H9 (cell line): ENCODE measurements at regions not wholly inside any gene's neighbourhood (a gene's known extent, or its start where the extent isn't known, plus 50 kb on each side); places are given as distances from the start of the nearest gene placed in this dataset.

ENCODE experiments used
- DNase-seq: peaks from one replicate; pipeline ENCODE4 v3.0.0-alpha.2; 2017
- H2AFZ ChIP-seq: one replicate; pipeline ENCODE4 v1.6.1; 2013; ENCODE audit warnings: mild to moderate bottlenecking, low read length, control low read depth, moderate library complexity
- H2AK5ac ChIP-seq: 2 replicates; pipeline ENCODE4 v1.6.1; 2013; ENCODE audit warnings: low read length, control low read depth, mixed read lengths; ENCODE audit not compliant: insufficient read length
- H2BK120ac ChIP-seq: one replicate; pipeline ENCODE4 v1.6.1; 2013; ENCODE audit warnings: low read depth, mild to moderate bottlenecking, low read length, control low read depth, inconsistent platforms; ENCODE audit not compliant: poor library complexity, severe bottlenecking
- H2BK12ac ChIP-seq: 2 replicates; pipeline ENCODE4 v1.6.1; 2013; ENCODE audit warnings: low read length, control low read depth, mixed read lengths, low read depth; ENCODE audit not compliant: insufficient read length
- H2BK15ac ChIP-seq: 2 replicates; pipeline ENCODE4 v1.6.1; 2013; ENCODE audit warnings: low read depth, low read length, control low read depth
- H2BK20ac ChIP-seq: one replicate; pipeline ENCODE4 v1.6.1; 2013; ENCODE audit warnings: low read depth, mild to moderate bottlenecking, low read length, control low read depth, inconsistent platforms; ENCODE audit not compliant: poor library complexity, severe bottlenecking
- H2BK5ac ChIP-seq: 2 replicates; pipeline ENCODE4 v1.6.1; 2013; ENCODE audit warnings: low read length, control low read depth, mixed read lengths; ENCODE audit not compliant: insufficient read length
- H3K14ac ChIP-seq: 2 replicates; pipeline ENCODE4 v1.6.1; 2013; ENCODE audit warnings: low read length, control low read depth; ENCODE audit not compliant: insufficient read depth
- H3K18ac ChIP-seq: 2 replicates; pipeline ENCODE4 v1.6.1; 2013; ENCODE audit warnings: low read depth, mild to moderate bottlenecking, mixed read lengths, low read length, control low read depth; ENCODE audit not compliant: insufficient read length
- H3K23ac ChIP-seq: 2 replicates; pipeline ENCODE4 v1.6.1; 2013; ENCODE audit warnings: low read length, control low read depth, mixed read lengths, low read depth; ENCODE audit not compliant: insufficient read length
- H3K23me2 ChIP-seq: 2 replicates; pipeline ENCODE4 v1.6.1; 2013; ENCODE audit warnings: low read depth, mild to moderate bottlenecking, mixed read lengths, low read length, control low read depth; ENCODE audit not compliant: insufficient read length, poor library complexity, severe bottlenecking
- H3K27ac ChIP-seq: 2 replicates; pipeline ENCODE4 v1.5.1; 2013; ENCODE audit warnings: low read length, control low read depth, mixed read lengths, low read depth; ENCODE audit not compliant: insufficient read length
- H3K27me3 ChIP-seq: 2 replicates; pipeline ENCODE4 v1.6.1; 2013; ENCODE audit warnings: low read length, control low read depth, inconsistent platforms; ENCODE audit not compliant: insufficient read depth
- H3K4ac ChIP-seq: 2 replicates; pipeline ENCODE4 v1.6.1; 2013; ENCODE audit warnings: low read depth, mild to moderate bottlenecking, control low read depth, inconsistent platforms, low read length, moderate library complexity
- H3K4me1 ChIP-seq: 2 replicates; pipeline ENCODE4 v1.6.1; 2013; ENCODE audit warnings: low read length, control low read depth, inconsistent platforms; ENCODE audit not compliant: insufficient read depth
- H3K4me2 ChIP-seq: 2 replicates; pipeline ENCODE4 v1.6.1; 2013; ENCODE audit warnings: low read length, control low read depth, mixed read lengths; ENCODE audit not compliant: insufficient read length, insufficient read depth
- H3K56ac ChIP-seq: 2 replicates; pipeline ENCODE4 v1.6.1; 2013; ENCODE audit warnings: low read depth, mild to moderate bottlenecking, mixed read lengths, low read length, control low read depth; ENCODE audit not compliant: insufficient read length
- H3K79me1 ChIP-seq: 2 replicates; pipeline ENCODE4 v1.6.1; 2013; ENCODE audit warnings: low read depth, mild to moderate bottlenecking, moderate library complexity, low read length, control low read depth, inconsistent platforms; ENCODE audit not compliant: insufficient read depth, poor library complexity, severe bottlenecking
- H3K79me2 ChIP-seq: 2 replicates; pipeline ENCODE4 v1.6.1; 2013; ENCODE audit warnings: low read length, control low read depth, inconsistent platforms; ENCODE audit not compliant: insufficient read depth
- H3K9ac ChIP-seq: 2 replicates; pipeline ENCODE4 v1.6.1; 2013; ENCODE audit warnings: low read length, control low read depth, mixed read lengths; ENCODE audit not compliant: insufficient read length; ENCODE audit errors: extremely low read depth
- H3K9me3 ChIP-seq: one replicate; pipeline ENCODE4 v1.6.1; 2013; ENCODE audit warnings: low read depth, low read length, inconsistent platforms; ENCODE audit not compliant: control insufficient read depth
- H3T11ph ChIP-seq: one replicate; pipeline ENCODE4 v1.6.1; 2013; ENCODE audit warnings: mild to moderate bottlenecking, low read length, control low read depth, inconsistent platforms
- H4K20me1 ChIP-seq: one replicate; pipeline ENCODE4 v1.6.1; 2013; ENCODE audit not compliant: control insufficient read depth, insufficient read length, insufficient read depth
- H4K5ac ChIP-seq: 2 replicates; pipeline ENCODE4 v1.6.1; 2013; ENCODE audit warnings: low read depth, mild to moderate bottlenecking, mixed read lengths, low read length, control low read depth; ENCODE audit not compliant: insufficient read length
- H4K8ac ChIP-seq: replicated peaks from 2 replicates; pipeline ENCODE4 v1.6.1; 2013; ENCODE audit warnings: low read length, control low read depth, mixed read lengths, low read depth; ENCODE audit not compliant: insufficient read length
- H4K91ac ChIP-seq: 2 replicates; pipeline ENCODE4 v1.6.1; 2013; ENCODE audit warnings: low read depth, mild to moderate bottlenecking, moderate library complexity, mixed read lengths, low read length, control low read depth; ENCODE audit not compliant: insufficient read length
- H3K27ac Mint-ChIP-seq, 3 experiments: 2 replicates in 2 of 3; 3 replicates in 1 of 3; pipeline ENCODE4 v1.8.0; 2020 to 2021; ENCODE audit warnings: mixed read lengths in 3 of 3, mild to moderate bottlenecking in 1 of 3, moderate library complexity in 1 of 3
- H3K27me3 Mint-ChIP-seq: 2 replicates; pipeline ENCODE4 v1.8.0; 2021; ENCODE audit warnings: low read depth, mild to moderate bottlenecking, moderate library complexity, mixed read lengths
- H3K36me3 Mint-ChIP-seq, 3 experiments: 2 replicates in 2 of 3; 3 replicates in 1 of 3; pipeline ENCODE4 v1.8.0; 2020 to 2021; ENCODE audit warnings: low read depth in 3 of 3, mixed read lengths in 3 of 3; ENCODE audit not compliant: insufficient read depth in 1 of 3
- H3K4me1 Mint-ChIP-seq, 2 experiments: 2 replicates each; pipeline ENCODE4 v1.8.0; 2020; ENCODE audit warnings: mixed read lengths in 2 of 2
- H3K4me3 Mint-ChIP-seq, 2 experiments: 2 replicates in 1 of 2; 3 replicates in 1 of 2; pipeline ENCODE4 v1.8.0; 2020 to 2021; ENCODE audit warnings: mild to moderate bottlenecking in 2 of 2, mixed read lengths in 2 of 2, moderate library complexity in 1 of 2
- H3K9me3 Mint-ChIP-seq, 2 experiments: 2 replicates in 1 of 2; 3 replicates in 1 of 2; pipeline ENCODE4 v1.8.0; 2020; ENCODE audit warnings: mild to moderate bottlenecking in 2 of 2, mixed read lengths in 2 of 2, moderate library complexity in 1 of 2
- WGBS: extraction: QIAGEN DNeasy Blood & Tissue Kit; methylation state at CpG from one replicate; pipeline ENCODE4 v1.1.7; 2013; ENCODE audit warnings: missing lambda C conversion rate, low lambda C conversion rate, mixed read lengths; ENCODE audit not compliant: insufficient read length; ENCODE audit errors: extremely low coverage; 5-methylcytosine and 5-hydroxymethylcytosine counted together
- TF ChIP-seq, protein P1 (sequence below): fragments of 200-600 bp; sonication (generic); conservative IDR thresholded peaks from 3 replicates; pipeline ENCODE4 v1.8.0; 2021; ENCODE audit warnings: antibody characterized with exemption, mild to moderate bottlenecking

DNA sequence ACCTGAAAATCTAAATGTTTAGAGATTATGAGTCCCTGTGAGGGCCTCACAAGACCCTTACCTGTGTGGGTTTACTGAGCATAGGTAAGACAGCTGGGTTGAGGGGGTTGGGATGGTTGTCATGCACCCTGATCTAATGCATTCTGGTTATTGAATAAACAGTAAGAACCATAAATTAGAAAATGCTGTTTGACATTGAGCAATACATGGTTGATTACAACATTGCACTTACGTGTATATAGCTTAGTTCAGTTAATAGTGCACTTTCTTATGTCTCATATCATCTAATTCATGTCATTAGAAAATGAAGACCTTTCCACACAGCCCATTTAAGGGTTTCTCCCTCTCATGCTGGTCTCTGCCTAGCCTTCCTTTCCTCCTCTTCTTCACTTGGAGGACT is 253.5 kb upstream of the ATP5MC3 start:
- Mint-ChIP-seq H3K9me3 (peaks cover 0 to 2% of the 10 kb centered on the region in 2 experiments; a peak in 1 of 5 replicates), H3K27ac (no peak overlapping the region), H3K4me3 (no peak overlapping the region), H3K4me1 (peaks cover 0 to 11% of the 10 kb centered on the region in 2 experiments; a peak in 2 of 4 replicates), H3K36me3 (peaks cover 0 to 1% (median 0%) of the 10 kb centered on the region in 3 experiments; a peak in 2 of 7 replicates), H3K27me3 (peaks cover 2% of the 10 kb centered on the region; the same call in 1 of the 2 replicates)
- Histone ChIP-seq H3K56ac (no peak overlapping the region), H3K9me3 (no peaks in the 10 kb centered on the region), H2BK15ac (no peak overlapping the region), H3K23me2 (no peaks in the 10 kb centered on the region), H3K23ac (no peak overlapping the region), H4K91ac (no peak overlapping the region), H2AK5ac (no peak overlapping the region), H3T11ph (no peak overlapping the region), H2BK20ac (no peak overlapping the region), H3K4me1 (no peaks in the 10 kb centered on the region; the same call in 1 of the 2 replicates), H4K5ac (no peak overlapping the region), H3K79me2 (no peaks in the 10 kb centered on the region), H3K4me2 (no peak overlapping the region), H3K9ac (no peak overlapping the region), H3K27ac (no peak overlapping the region), H2AFZ (no peak overlapping the region), H3K18ac (no peak overlapping the region), H2BK120ac (no peak overlapping the region), H4K20me1 (no peaks in the 10 kb centered on the region), H3K14ac (no peak overlapping the region), H3K27me3 (no peaks in the 10 kb centered on the region; the same call in 1 of the 2 replicates), H2BK12ac (no peak overlapping the region), H3K79me1 (no peaks in the 10 kb centered on the region), H2BK5ac (no peak overlapping the region), H4K8ac (no peak overlapping the region), H3K4ac (no peak overlapping the region)
- WGBS, result no CpG with 5 or more reads among the region's 1 CpG
- TF ChIP-seq, protein P1, sequence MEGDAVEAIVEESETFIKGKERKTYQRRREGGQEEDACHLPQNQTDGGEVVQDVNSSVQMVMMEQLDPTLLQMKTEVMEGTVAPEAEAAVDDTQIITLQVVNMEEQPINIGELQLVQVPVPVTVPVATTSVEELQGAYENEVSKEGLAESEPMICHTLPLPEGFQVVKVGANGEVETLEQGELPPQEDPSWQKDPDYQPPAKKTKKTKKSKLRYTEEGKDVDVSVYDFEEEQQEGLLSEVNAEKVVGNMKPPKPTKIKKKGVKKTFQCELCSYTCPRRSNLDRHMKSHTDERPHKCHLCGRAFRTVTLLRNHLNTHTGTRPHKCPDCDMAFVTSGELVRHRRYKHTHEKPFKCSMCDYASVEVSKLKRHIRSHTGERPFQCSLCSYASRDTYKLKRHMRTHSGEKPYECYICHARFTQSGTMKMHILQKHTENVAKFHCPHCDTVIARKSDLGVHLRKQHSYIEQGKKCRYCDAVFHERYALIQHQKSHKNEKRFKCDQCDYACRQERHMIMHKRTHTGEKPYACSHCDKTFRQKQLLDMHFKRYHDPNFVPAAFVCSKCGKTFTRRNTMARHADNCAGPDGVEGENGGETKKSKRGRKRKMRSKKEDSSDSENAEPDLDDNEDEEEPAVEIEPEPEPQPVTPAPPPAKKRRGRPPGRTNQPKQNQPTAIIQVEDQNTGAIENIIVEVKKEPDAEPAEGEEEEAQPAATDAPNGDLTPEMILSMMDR, result no peak
- DNase-seq, result no peak
